ENCODE measurements at regions not wholly inside any gene's neighbourhood (a gene's known extent, or its start where the extent isn't known, plus 50 kb on each side); places are given as distances from the start of the nearest gene placed in this dataset.

DNA sequence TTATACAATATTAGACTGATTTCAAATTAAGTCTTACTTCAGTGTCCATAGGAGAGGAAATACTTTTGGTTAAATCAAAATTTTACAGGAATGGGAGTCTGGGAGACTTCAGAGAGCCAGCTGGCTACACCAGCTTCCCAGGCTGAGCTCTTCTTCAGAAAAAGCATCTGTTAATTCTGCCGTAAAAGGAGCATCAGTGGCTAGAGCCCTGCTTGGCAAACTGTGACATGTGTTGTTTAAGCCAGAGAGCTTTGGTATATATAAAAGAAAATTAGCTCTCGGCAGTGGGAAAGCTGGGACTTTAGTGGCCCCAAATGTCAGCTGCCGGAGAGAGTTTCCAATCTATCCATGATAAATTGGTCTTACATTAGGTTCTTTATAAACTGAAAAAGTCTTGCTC lies 378.8 kb upstream of the TUSC1 start:
- TF ChIP-seq SPI1 (IDR thresholded peaks at IDR 0.05; ENCODE audit: borderline replicate concordance, low read depth), result no peak
- no peak for TF ChIP-seq POLR2AphosphoS5 (IDR thresholded peaks at IDR 0.05; ENCODE audit: low read depth)
- TF ChIP-seq, protein P1, sequence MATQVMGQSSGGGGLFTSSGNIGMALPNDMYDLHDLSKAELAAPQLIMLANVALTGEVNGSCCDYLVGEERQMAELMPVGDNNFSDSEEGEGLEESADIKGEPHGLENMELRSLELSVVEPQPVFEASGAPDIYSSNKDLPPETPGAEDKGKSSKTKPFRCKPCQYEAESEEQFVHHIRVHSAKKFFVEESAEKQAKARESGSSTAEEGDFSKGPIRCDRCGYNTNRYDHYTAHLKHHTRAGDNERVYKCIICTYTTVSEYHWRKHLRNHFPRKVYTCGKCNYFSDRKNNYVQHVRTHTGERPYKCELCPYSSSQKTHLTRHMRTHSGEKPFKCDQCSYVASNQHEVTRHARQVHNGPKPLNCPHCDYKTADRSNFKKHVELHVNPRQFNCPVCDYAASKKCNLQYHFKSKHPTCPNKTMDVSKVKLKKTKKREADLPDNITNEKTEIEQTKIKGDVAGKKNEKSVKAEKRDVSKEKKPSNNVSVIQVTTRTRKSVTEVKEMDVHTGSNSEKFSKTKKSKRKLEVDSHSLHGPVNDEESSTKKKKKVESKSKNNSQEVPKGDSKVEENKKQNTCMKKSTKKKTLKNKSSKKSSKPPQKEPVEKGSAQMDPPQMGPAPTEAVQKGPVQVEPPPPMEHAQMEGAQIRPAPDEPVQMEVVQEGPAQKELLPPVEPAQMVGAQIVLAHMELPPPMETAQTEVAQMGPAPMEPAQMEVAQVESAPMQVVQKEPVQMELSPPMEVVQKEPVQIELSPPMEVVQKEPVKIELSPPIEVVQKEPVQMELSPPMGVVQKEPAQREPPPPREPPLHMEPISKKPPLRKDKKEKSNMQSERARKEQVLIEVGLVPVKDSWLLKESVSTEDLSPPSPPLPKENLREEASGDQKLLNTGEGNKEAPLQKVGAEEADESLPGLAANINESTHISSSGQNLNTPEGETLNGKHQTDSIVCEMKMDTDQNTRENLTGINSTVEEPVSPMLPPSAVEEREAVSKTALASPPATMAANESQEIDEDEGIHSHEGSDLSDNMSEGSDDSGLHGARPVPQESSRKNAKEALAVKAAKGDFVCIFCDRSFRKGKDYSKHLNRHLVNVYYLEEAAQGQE (IDR thresholded peaks at IDR 0.05; ENCODE audit: insufficient replicate concordance, low read depth), result no peak
- TF ChIP-seq GABPA (IDR thresholded peaks at IDR 0.05; ENCODE audit: low read depth), result no peak
- no peak overlapping the region for H3K27ac ChIP-seq (replicated peaks)
- H3K27me3 ChIP-seq (ENCODE audit: insufficient read depth, poor library complexity, severe bottlenecking), result no peaks in the 10 kb centered on the region
- H3K4me3 ChIP-seq (replicated peaks; ENCODE audit: insufficient read depth, low read length), result no peak overlapping the region
- DNase-seq (ENCODE audit: low read depth in 1 of 2, low spot score in 1 of 2), result no peak

DNA sequence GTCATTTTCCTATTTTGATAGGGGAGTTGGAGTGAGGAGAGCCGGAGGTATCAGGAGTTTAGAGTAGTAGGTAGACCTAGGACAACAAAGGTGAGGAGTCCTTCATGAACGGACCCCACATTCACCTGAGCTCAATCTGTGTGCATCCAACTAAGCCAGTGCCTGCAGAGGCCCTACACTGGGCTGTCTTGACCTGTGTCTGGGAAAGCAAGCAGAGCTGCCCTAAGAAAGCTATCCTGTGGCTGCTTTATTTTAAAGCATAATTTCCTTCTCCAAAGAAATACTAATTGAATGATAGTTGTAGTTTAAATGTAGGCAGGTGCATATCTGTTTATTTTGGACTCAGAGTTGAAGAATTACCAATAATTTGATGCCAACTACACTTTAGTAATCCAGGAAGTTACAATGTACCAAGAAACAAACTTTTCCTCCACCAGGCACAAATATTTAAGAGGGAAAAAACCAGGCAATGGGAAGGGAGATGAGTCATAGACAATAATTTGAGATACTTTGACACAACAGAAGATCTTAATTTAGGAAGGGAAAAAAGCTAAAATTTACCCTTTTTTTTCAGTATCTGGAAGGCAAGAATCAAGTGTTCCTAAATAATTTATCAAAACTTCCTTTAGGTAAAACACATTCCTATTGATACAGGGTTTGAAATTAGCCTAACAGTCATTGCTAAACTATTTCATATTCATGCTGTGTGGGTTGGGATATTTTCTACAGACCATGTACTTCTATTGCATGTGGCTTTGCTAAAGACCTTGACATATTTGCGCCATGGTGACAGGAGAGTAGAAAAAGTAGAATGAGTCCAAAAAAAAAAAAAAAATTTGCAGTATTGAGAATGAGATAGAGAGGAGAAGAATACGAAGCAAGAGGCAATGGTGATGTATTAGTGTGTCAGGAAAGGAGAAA lies 376.6 kb upstream of the TUSC1 start:
- TF ChIP-seq SPI1 (IDR thresholded peaks at IDR 0.05; ENCODE audit: borderline replicate concordance, low read depth), result no peak
- TF ChIP-seq, protein P2, sequence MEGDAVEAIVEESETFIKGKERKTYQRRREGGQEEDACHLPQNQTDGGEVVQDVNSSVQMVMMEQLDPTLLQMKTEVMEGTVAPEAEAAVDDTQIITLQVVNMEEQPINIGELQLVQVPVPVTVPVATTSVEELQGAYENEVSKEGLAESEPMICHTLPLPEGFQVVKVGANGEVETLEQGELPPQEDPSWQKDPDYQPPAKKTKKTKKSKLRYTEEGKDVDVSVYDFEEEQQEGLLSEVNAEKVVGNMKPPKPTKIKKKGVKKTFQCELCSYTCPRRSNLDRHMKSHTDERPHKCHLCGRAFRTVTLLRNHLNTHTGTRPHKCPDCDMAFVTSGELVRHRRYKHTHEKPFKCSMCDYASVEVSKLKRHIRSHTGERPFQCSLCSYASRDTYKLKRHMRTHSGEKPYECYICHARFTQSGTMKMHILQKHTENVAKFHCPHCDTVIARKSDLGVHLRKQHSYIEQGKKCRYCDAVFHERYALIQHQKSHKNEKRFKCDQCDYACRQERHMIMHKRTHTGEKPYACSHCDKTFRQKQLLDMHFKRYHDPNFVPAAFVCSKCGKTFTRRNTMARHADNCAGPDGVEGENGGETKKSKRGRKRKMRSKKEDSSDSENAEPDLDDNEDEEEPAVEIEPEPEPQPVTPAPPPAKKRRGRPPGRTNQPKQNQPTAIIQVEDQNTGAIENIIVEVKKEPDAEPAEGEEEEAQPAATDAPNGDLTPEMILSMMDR (IDR thresholded peaks at IDR 0.05; ENCODE audit: insufficient read depth, low read length), result no peak
- no peak for TF ChIP-seq GABPA (IDR thresholded peaks at IDR 0.05; ENCODE audit: low read depth)
- Histone ChIP-seq H3K27ac (replicated peaks) (no peak overlapping the region), H3K4me3 (replicated peaks; ENCODE audit: insufficient read depth, low read length) (no peak overlapping the region), H3K27me3 (ENCODE audit: insufficient read depth, poor library complexity, severe bottlenecking) (no peaks in the 10 kb centered on the region)
- DNase-seq (ENCODE audit: low read depth in 1 of 2, low spot score in 1 of 2), result no peak

DNA sequence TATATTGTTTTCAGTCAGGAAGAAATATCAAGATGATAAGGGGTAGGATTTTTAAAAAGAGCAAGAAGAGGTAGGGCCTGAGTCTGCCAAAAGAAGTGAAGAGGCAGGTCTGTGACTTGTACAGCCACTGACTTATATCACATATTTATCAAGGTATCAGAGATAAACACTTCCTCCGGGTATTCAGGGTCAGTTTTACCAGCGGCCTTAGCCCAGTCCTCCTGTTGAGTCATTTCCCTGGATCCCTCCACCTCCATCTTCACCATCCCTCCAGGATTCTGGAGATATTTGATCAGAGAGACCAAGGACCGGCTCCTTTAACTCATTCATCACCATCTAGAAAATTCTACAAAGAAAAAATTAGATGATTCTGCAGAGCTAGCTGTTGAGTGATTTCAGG lies 375.7 kb upstream of the TUSC1 start:
- no peak for DNase-seq (ENCODE audit: low read depth in 1 of 2, low spot score in 1 of 2)
- TF ChIP-seq, protein P2 (IDR thresholded peaks at IDR 0.05; ENCODE audit: insufficient read depth, low read length), result no peak
- TF ChIP-seq POLR2AphosphoS5 (IDR thresholded peaks at IDR 0.05; ENCODE audit: low read depth), result no peak
- TF ChIP-seq SPI1 (IDR thresholded peaks at IDR 0.05; ENCODE audit: borderline replicate concordance, low read depth), result no peak
- TF ChIP-seq GABPA (IDR thresholded peaks at IDR 0.05; ENCODE audit: low read depth), result no peak
- TF ChIP-seq, protein P1 (IDR thresholded peaks at IDR 0.05; ENCODE audit: insufficient replicate concordance, low read depth), result no peak
- no peak overlapping the region for H3K4me3 ChIP-seq (replicated peaks; ENCODE audit: insufficient read depth, low read length)
- H3K27ac ChIP-seq (replicated peaks), result no peak overlapping the region
- H3K27me3 ChIP-seq (ENCODE audit: insufficient read depth, poor library complexity, severe bottlenecking), result no peaks in the 10 kb centered on the region

DNA sequence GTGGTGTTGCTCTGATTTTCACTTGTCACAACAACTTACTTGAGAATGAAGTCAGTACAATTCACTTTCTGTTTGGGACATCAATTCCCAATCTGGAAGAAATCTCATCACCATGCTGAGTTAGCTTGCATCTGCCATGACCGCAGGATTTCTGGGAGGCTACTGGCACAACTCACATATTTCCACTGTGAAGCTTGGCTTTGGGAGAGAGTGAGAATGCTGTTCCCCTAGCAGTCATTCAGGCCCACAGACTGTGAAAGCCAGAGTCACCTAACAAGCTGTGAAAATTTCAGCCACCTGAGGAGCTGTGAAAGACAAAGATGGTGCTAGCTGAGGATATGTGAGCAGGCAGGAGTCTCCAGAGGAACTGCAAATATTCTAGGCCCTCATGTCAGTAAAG lies 365.2 kb upstream of the TUSC1 start:
- TF ChIP-seq SPI1 (IDR thresholded peaks at IDR 0.05; ENCODE audit: borderline replicate concordance, low read depth), result no peak
- no peak for TF ChIP-seq GABPA (IDR thresholded peaks at IDR 0.05; ENCODE audit: low read depth)
- TF ChIP-seq, protein P1 (IDR thresholded peaks at IDR 0.05; ENCODE audit: insufficient replicate concordance, low read depth), result no peak
- TF ChIP-seq, protein P2 (IDR thresholded peaks at IDR 0.05; ENCODE audit: insufficient read depth, low read length), result no peak
- no peak for TF ChIP-seq POLR2AphosphoS5 (IDR thresholded peaks at IDR 0.05; ENCODE audit: low read depth)
- H3K27ac ChIP-seq (replicated peaks), result no peak overlapping the region
- no peak for DNase-seq (ENCODE audit: low read depth in 1 of 2, low spot score in 1 of 2)

More for the DNA sequence above, 365.2 kb upstream of the TUSC1 start:
- H3K27me3 ChIP-seq (ENCODE audit: insufficient read depth, poor library complexity, severe bottlenecking), result no peaks in the 10 kb centered on the region
- no peak overlapping the region for H3K4me3 ChIP-seq (replicated peaks; ENCODE audit: insufficient read depth, low read length)
